Lower leg skin (tissue), 3 donors: ENCODE measurements at regions not wholly inside any gene's neighbourhood (a gene's known extent, or its start where the extent isn't known, plus 50 kb on each side); places are given as distances from the start of the nearest gene placed in this dataset.

Experiments
- CTCF ChIP-seq, 3 donors: fragments of 450-650 bp; IDR thresholded peaks; one replicate each; pipeline ENCODE4 v1.5.1; 2016; ENCODE audit warnings: antibody characterized with exemption in 3 of 3, mild to moderate bottlenecking in 3 of 3, moderate library complexity in 2 of 3
- POLR2A ChIP-seq, 2 donors: fragments of 450-650 bp; IDR thresholded peaks; one replicate each; pipeline ENCODE4 v1.6.1; 2016 to 2017; ENCODE audit warnings: antibody characterized with exemption in 2 of 2, mild to moderate bottlenecking in 1 of 2, moderate library complexity in 1 of 2

GRCh38 chr11:106236295-106236694 lies 158.8 kb downstream of the AASDHPPT start:
- no peak for TF ChIP-seq CTCF (IDR thresholded peaks at IDR 0.05)
- TF ChIP-seq POLR2A (IDR thresholded peaks at IDR 0.05): no peak
